Tibial nerve (tissue), 4 donors: ENCODE measurements at regions not wholly inside any gene's neighbourhood (a gene's known extent, or its start where the extent isn't known, plus 50 kb on each side); places are given as distances from the start of the nearest gene placed in this dataset.

Experiments used
- EP300 ChIP-seq, 2 donors: sonication (generic); formaldehyde crosslinking; IDR thresholded peaks; one replicate each; pipeline ENCODE4 v1.6.1; 2017; ENCODE audit warnings: antibody characterized with exemption in 2 of 2, mild to moderate bottlenecking in 1 of 2
- POLR2A ChIP-seq, 2 donors: fragments of 450-650 bp; IDR thresholded peaks; one replicate each; pipeline ENCODE4 v1.6.1; 2017; ENCODE audit warnings: antibody characterized with exemption in 2 of 2, mild to moderate bottlenecking in 2 of 2, moderate library complexity in 2 of 2
- TF ChIP-seq, protein P1 (sequence below), 5 experiments: fragments of 200-600 bp in 3 of 5; fragments of 450-650 bp in 2 of 5; sonication (generic) in 3 of 5; IDR thresholded peaks; one replicate each; pipeline ENCODE4 v1.5.1; 2016 to 2019; ENCODE audit warnings: antibody characterized with exemption in 5 of 5, mild to moderate bottlenecking in 3 of 5, moderate library complexity in 2 of 5

GRCh38 chr22:26957176-26957575 is 299.8 kb downstream of the MIAT start:
- TF ChIP-seq, protein P1, sequence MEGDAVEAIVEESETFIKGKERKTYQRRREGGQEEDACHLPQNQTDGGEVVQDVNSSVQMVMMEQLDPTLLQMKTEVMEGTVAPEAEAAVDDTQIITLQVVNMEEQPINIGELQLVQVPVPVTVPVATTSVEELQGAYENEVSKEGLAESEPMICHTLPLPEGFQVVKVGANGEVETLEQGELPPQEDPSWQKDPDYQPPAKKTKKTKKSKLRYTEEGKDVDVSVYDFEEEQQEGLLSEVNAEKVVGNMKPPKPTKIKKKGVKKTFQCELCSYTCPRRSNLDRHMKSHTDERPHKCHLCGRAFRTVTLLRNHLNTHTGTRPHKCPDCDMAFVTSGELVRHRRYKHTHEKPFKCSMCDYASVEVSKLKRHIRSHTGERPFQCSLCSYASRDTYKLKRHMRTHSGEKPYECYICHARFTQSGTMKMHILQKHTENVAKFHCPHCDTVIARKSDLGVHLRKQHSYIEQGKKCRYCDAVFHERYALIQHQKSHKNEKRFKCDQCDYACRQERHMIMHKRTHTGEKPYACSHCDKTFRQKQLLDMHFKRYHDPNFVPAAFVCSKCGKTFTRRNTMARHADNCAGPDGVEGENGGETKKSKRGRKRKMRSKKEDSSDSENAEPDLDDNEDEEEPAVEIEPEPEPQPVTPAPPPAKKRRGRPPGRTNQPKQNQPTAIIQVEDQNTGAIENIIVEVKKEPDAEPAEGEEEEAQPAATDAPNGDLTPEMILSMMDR (IDR thresholded peaks at IDR 0.05): no peak
- TF ChIP-seq POLR2A (IDR thresholded peaks at IDR 0.05) (no peak), EP300 (IDR thresholded peaks at IDR 0.05) (no peak)
